GM12873 (cell line): ENCODE measurements at regions not wholly inside any gene's neighbourhood (a gene's known extent, or its start where the extent isn't known, plus 50 kb on each side); places are given as distances from the start of the nearest gene placed in this dataset.

Source experiments
- CTCF ChIP-seq: IDR thresholded peaks from 2 replicates; pipeline ENCODE4 v1.5.1; 2012; ENCODE audit warnings: low read depth, mild to moderate bottlenecking, moderate library complexity, low read length, control low read depth; ENCODE audit not compliant: insufficient read depth; ENCODE audit errors: missing control alignments

DNA sequence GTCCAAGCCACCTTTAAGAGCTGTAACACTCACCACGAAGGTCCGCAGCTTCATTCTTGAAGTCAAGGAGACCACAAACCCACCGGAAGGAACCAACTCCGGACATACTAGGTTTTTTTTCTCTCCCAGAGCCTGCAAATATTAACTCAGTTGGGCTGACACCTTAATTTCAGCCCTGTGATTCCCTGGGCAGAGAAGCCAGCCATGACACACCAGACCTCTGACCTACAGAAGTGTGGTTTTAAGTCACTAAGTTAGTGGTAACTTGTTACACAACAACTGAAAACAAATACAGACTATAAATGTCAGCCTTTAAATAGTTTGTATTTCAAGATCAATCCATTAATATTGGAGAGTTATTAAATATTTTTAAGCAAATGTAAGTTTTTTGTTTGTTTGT lies 855.1 kb downstream of the TMEM182 start:
- TF ChIP-seq CTCF: no peak

DNA sequence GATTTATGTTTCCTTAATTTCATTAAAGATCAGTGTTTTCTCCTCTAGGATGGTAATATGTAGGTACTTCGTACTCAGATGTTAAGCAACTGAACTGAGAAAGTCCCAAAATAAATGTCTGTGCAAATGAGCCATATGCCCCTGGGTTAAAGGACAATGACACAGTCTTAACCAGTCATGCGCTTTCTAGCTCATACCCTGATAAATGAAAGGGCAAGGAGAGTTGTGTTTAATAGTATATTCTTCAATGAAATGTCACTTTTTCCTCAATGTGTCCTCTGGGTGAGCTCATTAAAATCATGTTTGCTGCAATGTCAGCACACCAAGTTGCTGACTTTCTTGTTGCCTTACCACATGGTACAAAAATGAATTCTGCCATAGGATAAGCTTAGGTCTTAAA lies 856.3 kb downstream of the TMEM182 start:
- no peak for TF ChIP-seq CTCF

- no peak for TF ChIP-seq CTCF
Measured at GRCh38 chr2:103627301-103627700, 865.5 kb downstream of the TMEM182 start.

DNA sequence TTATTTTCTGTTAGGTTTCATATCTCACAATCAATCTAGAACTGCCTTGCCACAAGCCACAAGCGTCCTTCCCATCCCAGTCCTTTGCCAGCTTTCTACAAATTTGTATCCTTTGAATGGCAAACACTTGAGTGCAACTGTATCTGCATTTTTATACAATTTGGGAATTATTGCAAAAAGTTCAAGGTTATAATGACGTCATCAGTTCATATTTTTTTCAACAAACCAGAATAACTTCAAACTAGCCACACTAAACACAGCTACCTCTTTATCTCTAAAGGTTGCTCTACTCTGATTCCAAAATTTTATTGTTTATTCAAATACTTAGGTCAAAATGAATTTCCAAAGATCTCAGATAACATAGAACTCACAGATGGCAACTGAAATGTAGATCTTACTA lies 877.1 kb downstream of the TMEM182 start:
- no peak for TF ChIP-seq CTCF

- TF ChIP-seq CTCF: no peak
Measured at GRCh38 chr2:103656558-103656957, 894.7 kb downstream of the TMEM182 start.

DNA sequence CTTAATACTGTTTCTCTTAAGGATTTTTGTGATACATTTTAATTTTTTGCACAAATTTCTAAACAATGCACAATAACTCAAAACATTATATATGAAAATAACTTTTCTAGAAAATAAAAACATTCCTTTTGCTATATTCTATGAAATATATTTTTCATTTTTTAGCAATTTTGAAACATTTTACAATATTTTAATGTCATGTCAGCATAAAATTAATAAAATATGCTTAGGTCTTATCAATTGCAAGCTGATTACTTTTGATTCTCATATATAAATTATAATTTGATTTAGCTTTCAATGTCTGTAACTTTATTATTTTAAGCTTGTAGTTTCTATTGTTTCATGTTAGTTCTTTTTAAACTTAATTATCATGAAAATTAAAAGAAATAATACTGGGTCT lies 898.7 kb downstream of the TMEM182 start:
- no peak for TF ChIP-seq CTCF

GRCh38 chr2:103660947-103661346 lies 899.1 kb downstream of the TMEM182 start:
- no peak for TF ChIP-seq CTCF
